C4-2B (cell line): ENCODE measurements at regions not wholly inside any gene's neighbourhood (a gene's known extent, or its start where the extent isn't known, plus 50 kb on each side); places are given as distances from the start of the nearest gene placed in this dataset.

Experiments
- H3K27ac ChIP-seq: fragments of 450-650 bp; 2 replicates; pipeline ENCODE4 v1.5.1; 2017
- ZFX ChIP-seq: fragments of 450-650 bp; IDR thresholded peaks from 2 replicates; pipeline ENCODE4 v1.6.1; 2017
- TF ChIP-seq, protein P1 (sequence below): fragments of 450-650 bp; conservative IDR thresholded peaks from 2 replicates; pipeline ENCODE4 v1.5.1; 2017; ENCODE audit warnings: mild to moderate bottlenecking

DNA sequence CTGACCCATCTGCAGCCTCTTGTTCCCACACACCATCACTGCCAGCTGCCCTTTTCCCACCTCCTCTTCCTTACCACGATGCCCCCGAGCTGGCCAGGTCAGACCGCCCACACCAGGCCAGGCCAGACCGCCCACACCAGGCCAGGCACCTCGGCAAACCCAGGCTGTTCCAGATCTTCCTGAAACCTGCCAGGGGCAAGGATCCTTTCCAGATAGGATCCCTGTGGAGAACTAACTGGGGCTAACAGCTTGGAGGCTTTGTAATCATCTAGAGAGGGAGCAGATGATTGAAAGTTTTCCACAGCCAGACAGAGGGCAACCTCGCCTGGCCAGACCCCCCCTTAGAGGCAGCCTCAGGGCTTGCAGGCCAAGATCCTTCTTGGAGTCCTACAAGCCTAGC lies 287.3 kb upstream of the TLE3 start:
- no peak overlapping the region for H3K27ac ChIP-seq
- no peak for TF ChIP-seq ZFX
- TF ChIP-seq, protein P1, sequence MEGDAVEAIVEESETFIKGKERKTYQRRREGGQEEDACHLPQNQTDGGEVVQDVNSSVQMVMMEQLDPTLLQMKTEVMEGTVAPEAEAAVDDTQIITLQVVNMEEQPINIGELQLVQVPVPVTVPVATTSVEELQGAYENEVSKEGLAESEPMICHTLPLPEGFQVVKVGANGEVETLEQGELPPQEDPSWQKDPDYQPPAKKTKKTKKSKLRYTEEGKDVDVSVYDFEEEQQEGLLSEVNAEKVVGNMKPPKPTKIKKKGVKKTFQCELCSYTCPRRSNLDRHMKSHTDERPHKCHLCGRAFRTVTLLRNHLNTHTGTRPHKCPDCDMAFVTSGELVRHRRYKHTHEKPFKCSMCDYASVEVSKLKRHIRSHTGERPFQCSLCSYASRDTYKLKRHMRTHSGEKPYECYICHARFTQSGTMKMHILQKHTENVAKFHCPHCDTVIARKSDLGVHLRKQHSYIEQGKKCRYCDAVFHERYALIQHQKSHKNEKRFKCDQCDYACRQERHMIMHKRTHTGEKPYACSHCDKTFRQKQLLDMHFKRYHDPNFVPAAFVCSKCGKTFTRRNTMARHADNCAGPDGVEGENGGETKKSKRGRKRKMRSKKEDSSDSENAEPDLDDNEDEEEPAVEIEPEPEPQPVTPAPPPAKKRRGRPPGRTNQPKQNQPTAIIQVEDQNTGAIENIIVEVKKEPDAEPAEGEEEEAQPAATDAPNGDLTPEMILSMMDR = no peak

DNA sequence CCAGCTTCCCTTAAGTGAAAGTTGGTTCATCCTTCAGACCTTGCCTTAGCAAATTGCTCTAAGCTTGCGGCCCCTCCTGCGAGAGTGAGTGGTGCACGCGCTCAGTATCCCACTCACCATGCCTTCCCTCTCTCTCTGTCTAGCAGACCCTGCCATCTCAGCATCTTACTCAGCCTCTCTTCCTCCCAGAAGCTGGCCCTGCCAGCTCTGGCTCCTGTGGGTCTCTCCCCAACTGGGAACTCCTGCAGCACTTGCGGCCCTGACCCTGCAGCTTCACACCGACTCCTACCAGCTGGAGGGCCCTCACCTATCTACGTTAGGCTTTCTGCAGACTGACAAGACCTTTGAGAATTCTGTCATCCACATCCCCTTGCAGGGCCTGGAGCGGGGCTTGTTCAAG lies 286.1 kb upstream of the TLE3 start:
- no peak overlapping the region for H3K27ac ChIP-seq
- TF ChIP-seq, protein P1 = no peak
- TF ChIP-seq ZFX = no peak

DNA sequence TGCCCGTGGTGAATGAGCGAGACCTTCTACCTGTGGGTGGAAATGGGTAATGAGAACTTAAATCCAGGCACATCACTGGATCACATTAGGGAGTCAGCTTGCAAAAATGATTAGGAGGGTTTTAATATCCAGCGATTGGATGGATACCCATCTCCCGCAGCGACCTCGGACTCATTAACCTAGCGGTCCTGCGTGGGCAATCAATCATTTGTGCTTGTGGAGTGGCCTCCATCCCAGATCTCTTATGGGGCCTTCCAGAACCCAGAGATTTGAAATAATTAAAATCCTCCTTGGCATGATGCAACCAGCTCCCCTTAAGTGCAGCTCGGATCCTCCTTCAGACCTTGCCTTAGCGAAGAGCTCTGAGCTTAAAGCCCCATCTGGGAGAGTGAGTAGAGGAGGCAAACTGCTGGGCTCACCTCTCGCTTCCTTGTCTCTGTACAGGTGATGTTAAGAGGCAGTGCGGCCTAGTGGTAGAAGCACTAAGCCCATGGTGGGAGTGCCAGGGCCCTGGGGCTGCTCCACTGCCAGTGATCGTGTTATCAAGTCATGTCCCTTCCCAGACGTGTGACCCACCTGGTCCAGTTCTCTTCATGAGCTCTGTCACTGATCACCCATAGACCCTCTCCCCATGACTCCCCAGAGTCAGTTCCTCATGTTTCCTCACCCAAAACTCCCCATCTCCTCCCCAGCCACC lies 285.2 kb upstream of the TLE3 start:
- no peak for TF ChIP-seq ZFX
- TF ChIP-seq, protein P1 = no peak
- H3K27ac ChIP-seq = no peak overlapping the region

DNA sequence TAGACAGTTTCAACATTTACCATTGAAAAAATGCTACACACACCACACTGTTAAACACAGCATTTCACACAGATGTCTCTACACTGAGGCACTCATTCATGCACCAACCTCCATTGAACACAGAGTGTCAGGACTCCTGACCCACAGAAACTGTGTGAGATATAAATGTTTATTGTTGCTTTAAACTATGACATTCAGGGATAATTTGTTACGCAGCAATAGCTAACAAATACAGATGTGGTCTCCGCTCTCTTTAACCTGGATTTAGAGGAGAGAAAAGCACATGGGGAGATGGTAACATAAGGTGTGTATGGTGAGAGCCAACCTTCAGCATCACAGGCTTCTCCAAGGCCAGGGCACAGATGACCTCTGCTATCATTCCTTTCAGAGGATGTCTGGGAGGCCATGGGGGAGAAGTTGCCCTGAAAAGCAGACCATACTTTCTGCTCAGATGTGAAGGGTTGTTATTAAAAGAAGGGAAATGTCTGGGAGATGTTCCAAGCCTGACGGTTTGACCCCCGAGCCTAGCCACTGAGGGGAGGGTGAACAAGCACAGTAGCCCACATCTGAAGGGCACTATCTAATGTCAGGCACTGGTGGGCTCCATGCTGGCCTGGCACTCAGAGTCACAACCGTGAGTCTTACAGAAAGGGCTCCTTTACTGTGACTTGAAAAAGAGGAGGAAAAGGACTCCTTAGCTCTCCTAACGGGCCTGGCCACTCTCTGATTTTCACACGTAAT lies 284.5 kb upstream of the TLE3 start:
- H3K27ac ChIP-seq = no peak overlapping the region
- no peak for TF ChIP-seq ZFX
- TF ChIP-seq, protein P1 = no peak

DNA sequence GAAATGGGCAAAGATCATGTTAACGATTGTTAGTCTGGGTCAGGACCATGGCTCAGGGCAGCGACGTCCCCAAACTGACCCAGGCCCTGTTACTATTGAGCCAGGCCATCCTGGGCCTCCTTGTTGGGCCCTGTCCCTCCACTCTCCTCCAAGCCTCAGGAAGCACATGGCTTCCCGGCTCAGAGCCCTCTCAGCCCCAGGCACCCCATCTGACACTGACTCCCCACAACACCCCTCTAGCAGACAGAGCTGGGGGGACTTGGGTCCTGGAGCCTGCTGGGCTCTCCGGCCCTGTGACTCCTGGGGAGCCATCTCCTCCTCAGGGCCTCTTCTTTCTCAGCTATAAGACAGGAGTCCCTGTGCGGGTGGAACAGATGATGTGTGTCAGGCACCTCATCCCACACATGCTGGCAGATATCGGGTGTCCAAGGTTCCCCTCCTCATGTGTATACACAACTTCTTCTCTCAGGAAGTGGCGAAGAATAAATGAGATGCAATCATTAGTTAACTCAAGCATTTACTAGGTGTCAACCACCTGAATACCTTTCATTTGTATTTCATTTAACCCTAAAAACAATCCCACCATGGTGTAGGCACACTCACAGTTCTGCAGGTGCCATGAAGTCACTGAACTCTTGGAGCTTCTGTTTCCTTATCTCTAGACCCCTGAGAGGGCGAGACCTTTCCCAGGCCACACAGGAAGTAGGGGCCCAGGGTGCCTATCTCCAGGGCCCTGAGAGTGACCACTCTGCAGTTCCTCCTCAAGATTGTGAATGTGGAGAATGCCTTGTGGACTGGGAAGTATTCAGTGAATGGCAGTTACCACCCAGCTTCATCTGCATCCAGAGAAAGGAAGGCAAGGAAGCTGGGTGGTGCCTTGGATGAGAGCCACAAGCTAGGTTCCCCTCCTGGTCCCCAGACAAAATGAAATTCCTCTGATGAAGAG lies 282.5 kb upstream of the TLE3 start:
- TF ChIP-seq ZFX = no peak
- TF ChIP-seq, protein P1 = no peak
- no peak overlapping the region for H3K27ac ChIP-seq

DNA sequence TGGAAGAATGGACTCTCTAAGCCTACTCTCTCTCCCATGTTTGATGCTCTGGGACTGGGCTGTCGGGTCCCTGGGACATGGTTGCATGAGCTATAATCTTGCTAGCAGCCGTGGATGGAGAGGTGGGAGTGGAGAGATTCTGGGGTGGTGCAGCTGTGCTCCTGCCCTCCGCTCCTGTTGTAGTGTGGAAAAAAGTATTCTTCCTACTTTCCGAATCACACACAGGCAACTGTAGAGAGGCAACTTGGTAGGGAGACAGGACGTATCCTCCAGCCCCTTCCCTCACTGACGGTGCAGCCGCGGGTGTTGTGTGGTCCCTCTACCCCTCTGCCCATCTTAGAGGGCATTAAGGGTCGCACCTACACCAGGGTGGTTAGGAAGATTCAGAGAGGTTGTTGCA lies 281.4 kb upstream of the TLE3 start:
- no peak for TF ChIP-seq ZFX
- TF ChIP-seq, protein P1 = no peak
- no peak overlapping the region for H3K27ac ChIP-seq
